ENCODE measurements at regions not wholly inside any gene's neighbourhood (a gene's known extent, or its start where the extent isn't known, plus 50 kb on each side); places are given as distances from the start of the nearest gene placed in this dataset.

GRCh38 chr10:65565246-65565645 is 1360.6 kb upstream of the LRRTM3 start:
- Mint-ChIP-seq H3K4me1 (ENCODE audit: low read depth) (no peaks in the 10 kb centered on the region), H3K36me3 (ENCODE audit: insufficient read depth) (no peaks in the 10 kb centered on the region), H3K4me3 (no peak overlapping the region), H3K9me3 (peaks cover 7% of the 10 kb centered on the region), H3K27me3 (ENCODE audit: low read depth) (no peaks in the 10 kb centered on the region)
- DNase-seq = no peak
- no peak for ATAC-seq

GRCh38 chr10:65566906-65567305 is 1358.9 kb upstream of the LRRTM3 start:
- no peaks in the 10 kb centered on the region for H3K4me1 Mint-ChIP-seq (ENCODE audit: low read depth)
- H3K27me3 Mint-ChIP-seq (ENCODE audit: low read depth) = no peaks in the 10 kb centered on the region
- no peak overlapping the region for H3K4me3 Mint-ChIP-seq
- no peak for ATAC-seq
- no peaks in the 10 kb centered on the region for H3K36me3 Mint-ChIP-seq (ENCODE audit: insufficient read depth)
- DNase-seq = no peak
- peaks cover 7% of the 10 kb centered on the region for H3K9me3 Mint-ChIP-seq

GRCh38 chr10:65570143-65571010 is 1355.5 kb upstream of the LRRTM3 start:
- DNase-seq (no peak), ATAC-seq (no peak)
- H3K4me3 Mint-ChIP-seq = no peak overlapping the region
- no peaks in the 10 kb centered on the region for H3K4me1 Mint-ChIP-seq (ENCODE audit: low read depth)
- H3K36me3 Mint-ChIP-seq (ENCODE audit: insufficient read depth) = no peaks in the 10 kb centered on the region
- H3K27me3 Mint-ChIP-seq (ENCODE audit: low read depth) = no peaks in the 10 kb centered on the region
- peaks cover 4% of the 10 kb centered on the region for H3K9me3 Mint-ChIP-seq

GRCh38 chr10:65571011-65571570 is 1354.7 kb upstream of the LRRTM3 start:
- Mint-ChIP-seq H3K4me1 (ENCODE audit: low read depth) (no peaks in the 10 kb centered on the region), H3K9me3 (peaks cover 4% of the 10 kb centered on the region), H3K36me3 (ENCODE audit: insufficient read depth) (no peaks in the 10 kb centered on the region), H3K4me3 (no peak overlapping the region), H3K27me3 (ENCODE audit: low read depth) (no peaks in the 10 kb centered on the region)
- ATAC-seq (no peak), DNase-seq (no peak)

GRCh38 chr10:65581426-65582026 is 1344.3 kb upstream of the LRRTM3 start:
- ATAC-seq (no peak), DNase-seq (no peak)
- peaks cover 19% of the 10 kb centered on the region for H3K9me3 Mint-ChIP-seq
- H3K4me3 Mint-ChIP-seq = no peak overlapping the region
- H3K36me3 Mint-ChIP-seq (ENCODE audit: insufficient read depth) = no peaks in the 10 kb centered on the region
- no peaks in the 10 kb centered on the region for H3K4me1 Mint-ChIP-seq (ENCODE audit: low read depth)
- H3K27me3 Mint-ChIP-seq (ENCODE audit: low read depth) = no peaks in the 10 kb centered on the region

GRCh38 chr10:65602182-65602865 is 1323.5 kb upstream of the LRRTM3 start:
- no peaks in the 10 kb centered on the region for H3K36me3 Mint-ChIP-seq (ENCODE audit: insufficient read depth)
- ATAC-seq (no peak), DNase-seq (no peak)
- peaks cover 8% of the 10 kb centered on the region for H3K9me3 Mint-ChIP-seq
- H3K4me3 Mint-ChIP-seq = no peak overlapping the region
- H3K27me3 Mint-ChIP-seq (ENCODE audit: low read depth) = no peaks in the 10 kb centered on the region
- no peaks in the 10 kb centered on the region for H3K4me1 Mint-ChIP-seq (ENCODE audit: low read depth)

- Mint-ChIP-seq H3K4me3 (no peak overlapping the region), H3K27me3 (ENCODE audit: low read depth) (no peaks in the 10 kb centered on the region), H3K4me1 (ENCODE audit: low read depth) (no peaks in the 10 kb centered on the region), H3K36me3 (ENCODE audit: insufficient read depth) (no peaks in the 10 kb centered on the region), H3K9me3 (peaks cover 18% of the 10 kb centered on the region)
- no peak for ATAC-seq
- no peak for DNase-seq
Measured at GRCh38 chr10:65611592-65611991, 1314.2 kb upstream of the LRRTM3 start.

GRCh38 chr10:65614956-65615565 is 1310.8 kb upstream of the LRRTM3 start:
- Mint-ChIP-seq H3K9me3 (peaks cover 16% of the 10 kb centered on the region), H3K27me3 (ENCODE audit: low read depth) (no peaks in the 10 kb centered on the region), H3K4me3 (no peak overlapping the region), H3K36me3 (ENCODE audit: insufficient read depth) (no peaks in the 10 kb centered on the region), H3K4me1 (ENCODE audit: low read depth) (no peaks in the 10 kb centered on the region)
- ATAC-seq (no peak), DNase-seq (no peak)

GRCh38 chr10:65618126-65618525 is 1307.7 kb upstream of the LRRTM3 start:
- H3K27me3 Mint-ChIP-seq (ENCODE audit: low read depth) = no peaks in the 10 kb centered on the region
- H3K4me3 Mint-ChIP-seq = no peak overlapping the region
- H3K4me1 Mint-ChIP-seq (ENCODE audit: low read depth) = no peaks in the 10 kb centered on the region
- H3K36me3 Mint-ChIP-seq (ENCODE audit: insufficient read depth) = no peaks in the 10 kb centered on the region
- DNase-seq (no peak), ATAC-seq (no peak)
- H3K9me3 Mint-ChIP-seq = peaks cover 16% of the 10 kb centered on the region

GRCh38 chr10:65620404-65621048 is 1305.3 kb upstream of the LRRTM3 start:
- DNase-seq (no peak), ATAC-seq (no peak)
- no peak overlapping the region for H3K4me3 Mint-ChIP-seq
- no peaks in the 10 kb centered on the region for H3K27me3 Mint-ChIP-seq (ENCODE audit: low read depth)
- no peaks in the 10 kb centered on the region for H3K36me3 Mint-ChIP-seq (ENCODE audit: insufficient read depth)
- H3K9me3 Mint-ChIP-seq = peaks cover 4% of the 10 kb centered on the region
- no peaks in the 10 kb centered on the region for H3K4me1 Mint-ChIP-seq (ENCODE audit: low read depth)

- DNase-seq (no peak), ATAC-seq (no peak)
- H3K4me3 Mint-ChIP-seq = no peak overlapping the region
- no peaks in the 10 kb centered on the region for H3K4me1 Mint-ChIP-seq (ENCODE audit: low read depth)
- H3K9me3 Mint-ChIP-seq = no peaks in the 10 kb centered on the region
- H3K36me3 Mint-ChIP-seq (ENCODE audit: insufficient read depth) = no peaks in the 10 kb centered on the region
- no peaks in the 10 kb centered on the region for H3K27me3 Mint-ChIP-seq (ENCODE audit: low read depth)
Measured at GRCh38 chr10:65622608-65623007, 1303.2 kb upstream of the LRRTM3 start.

- Mint-ChIP-seq H3K36me3 (ENCODE audit: insufficient read depth) (no peaks in the 10 kb centered on the region), H3K4me1 (ENCODE audit: low read depth) (no peaks in the 10 kb centered on the region), H3K27me3 (ENCODE audit: low read depth) (no peaks in the 10 kb centered on the region), H3K4me3 (no peak overlapping the region), H3K9me3 (peaks cover 11% of the 10 kb centered on the region)
- ATAC-seq = no peak
- no peak for DNase-seq
Measured at GRCh38 chr10:65628493-65629139, 1297.2 kb upstream of the LRRTM3 start.

- Mint-ChIP-seq H3K36me3 (ENCODE audit: insufficient read depth) (no peaks in the 10 kb centered on the region), H3K4me3 (no peak overlapping the region), H3K9me3 (peaks cover 14% of the 10 kb centered on the region), H3K27me3 (ENCODE audit: low read depth) (no peaks in the 10 kb centered on the region), H3K4me1 (ENCODE audit: low read depth) (no peaks in the 10 kb centered on the region)
- no peak for DNase-seq
- no peak for ATAC-seq
Measured at GRCh38 chr10:65660006-65660405, 1265.8 kb upstream of the LRRTM3 start.

All from activated T-cell treated with anti-CD3 and anti-CD28 coated beads, Interleukin-2, amount 50 U/mL, for 4 hours (primary cell).